ENCODE measurements at regions not wholly inside any gene's neighbourhood (a gene's known extent, or its start where the extent isn't known, plus 50 kb on each side); places are given as distances from the start of the nearest gene placed in this dataset.
A peak's percentile ranks its signal among the peaks of the same experiment; 100 is the strongest.

DNA sequence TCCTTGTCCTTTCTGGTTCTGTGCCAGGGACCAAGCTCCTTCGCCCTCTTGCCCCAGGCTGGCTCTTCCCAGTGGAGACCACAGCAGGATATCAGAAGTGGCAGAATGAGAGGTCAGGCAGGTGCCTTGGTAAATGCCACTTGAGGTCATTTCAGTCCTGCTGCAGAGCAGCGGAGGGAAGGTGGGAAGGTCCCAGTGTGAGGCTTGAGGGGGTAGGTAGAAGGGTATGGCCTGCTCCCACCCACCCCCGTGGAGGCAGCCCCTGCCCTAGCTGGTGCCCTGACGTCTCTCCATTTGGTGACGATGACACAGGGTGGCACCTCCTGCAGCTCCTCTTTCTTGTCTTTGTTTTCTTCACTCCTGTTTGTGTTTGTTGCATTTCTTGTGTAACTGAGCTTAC, 538.8 kb downstream of the TCERG1L start:
- peaks cover 0 to 13% of the 10 kb centered on the region in 2 donors for H3K4me1 ChIP-seq (replicated peaks in 1 of 2)
- ATAC-seq (replicated peaks in 6 of 8), result no peak
- no peak overlapping the region for H3K4me3 ChIP-seq
- WGBS, 10 experiments, result 17 to 75% (median 50%) methylated on average over 1 to 2 of the region's 5 CpGs; no CpG with 5 or more reads in 7 of the 10 experiments
- in situ Hi-C loops (cut with MboI; ENCODE audit: low pct_unique_long_range_greater_than_20kb in 2 of 9, low sequenced_read_pairs in 9 of 9, unreplicated experiment in 9 of 9), result no loop called here
- no peak overlapping the region for H3K27ac ChIP-seq

DNA sequence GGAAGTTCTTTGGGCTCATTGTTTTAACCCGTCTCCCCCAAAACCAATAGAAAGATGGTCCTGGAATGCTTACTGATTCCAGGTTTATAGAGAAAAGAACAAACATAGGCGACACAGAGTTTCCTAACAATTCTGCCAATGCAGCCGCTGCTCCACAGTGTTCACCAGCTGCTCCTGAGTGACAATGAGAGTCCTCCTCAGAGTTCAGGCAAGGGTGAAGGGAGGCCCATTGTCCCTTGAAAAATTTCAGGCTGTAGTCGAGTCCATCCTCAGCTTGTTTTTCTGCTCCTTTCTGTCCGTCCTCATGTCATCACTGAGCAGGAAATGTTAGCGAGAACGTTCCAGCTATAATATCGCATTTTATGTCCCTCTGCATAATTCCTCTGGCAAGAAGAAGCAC, 537.6 kb downstream of the TCERG1L start:
- Histone ChIP-seq H3K4me3 (no peak overlapping the region), H3K27ac (no peak overlapping the region), H3K4me1 (replicated peaks in 1 of 2) (peaks cover 0 to 13% of the 10 kb centered on the region in 2 donors)
- in situ Hi-C loops (cut with MboI; ENCODE audit: low pct_unique_long_range_greater_than_20kb in 2 of 9, low sequenced_read_pairs in 9 of 9, unreplicated experiment in 9 of 9), result no loop called here
- ATAC-seq (replicated peaks in 6 of 8), result peak in 1 of 8 experiments; percentile 31
- 0 to 100% (median 53%) methylated on average over 1 to 8 of the region's 8 CpGs for WGBS, 10 experiments

DNA sequence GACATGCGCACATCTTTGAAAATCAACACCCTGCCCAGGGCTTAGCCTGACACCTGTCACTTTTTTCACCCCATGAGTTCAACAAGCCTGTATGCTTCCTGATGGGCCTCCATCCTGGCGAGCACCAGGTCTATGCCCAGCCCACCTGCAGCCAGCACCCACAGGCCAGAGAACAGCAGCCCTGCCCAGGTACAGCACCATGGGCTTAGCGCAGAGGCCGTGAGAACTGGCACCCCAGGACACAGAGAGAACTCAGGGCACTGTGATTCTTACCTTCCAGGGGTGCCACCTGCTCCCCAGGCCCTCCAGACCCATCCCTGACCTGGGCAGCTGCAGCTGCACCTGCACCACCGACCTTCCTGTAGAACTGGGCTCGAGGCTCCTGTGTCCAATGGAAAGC, 536.6 kb downstream of the TCERG1L start:
- 0 to 81% (median 43%) methylated on average over 1 to 3 of the region's 6 CpGs; no CpG with 5 or more reads in 3 of the 10 experiments for WGBS, 10 experiments
- in situ Hi-C loops (cut with MboI; ENCODE audit: low pct_unique_long_range_greater_than_20kb in 2 of 9, low sequenced_read_pairs in 9 of 9, unreplicated experiment in 9 of 9), result no loop called here
- no peak for ATAC-seq (replicated peaks in 6 of 8)
- no peak overlapping the region for H3K4me3 ChIP-seq
- no peak overlapping the region for H3K27ac ChIP-seq
- peaks cover 0 to 13% of the 10 kb centered on the region in 2 donors for H3K4me1 ChIP-seq (replicated peaks in 1 of 2)

DNA sequence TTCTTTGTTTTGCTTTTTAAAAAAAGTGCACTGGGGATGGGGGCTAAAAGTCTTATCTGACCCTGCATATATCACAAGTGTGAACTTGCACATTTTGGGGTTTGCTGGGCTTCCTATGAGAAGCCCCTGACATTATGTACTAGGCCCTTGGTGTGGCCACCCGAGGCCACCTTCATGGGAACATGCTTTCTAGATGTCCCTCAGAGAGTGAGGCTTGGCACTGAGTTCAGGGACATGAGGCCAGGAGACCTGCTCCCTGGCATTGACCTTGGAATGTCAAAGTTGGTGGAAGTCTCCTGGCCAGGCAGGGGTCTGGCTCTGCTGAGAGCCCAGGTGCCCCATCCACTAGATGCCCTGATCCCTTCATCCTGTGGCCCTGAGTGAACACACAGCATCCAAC, 536.2 kb downstream of the TCERG1L start:
- WGBS, 10 experiments, result 0 to 86% (median 33%) methylated on average over 1 of the region's 1 CpG; no CpG with 5 or more reads in 7 of the 10 experiments
- in situ Hi-C loops (cut with MboI; ENCODE audit: low pct_unique_long_range_greater_than_20kb in 2 of 9, low sequenced_read_pairs in 9 of 9, unreplicated experiment in 9 of 9), result no loop called here
- peaks cover 0 to 13% of the 10 kb centered on the region in 2 donors for H3K4me1 ChIP-seq (replicated peaks in 1 of 2)
- H3K4me3 ChIP-seq, result no peak overlapping the region
- no peak for ATAC-seq (replicated peaks in 6 of 8)
- H3K27ac ChIP-seq, result no peak overlapping the region

DNA sequence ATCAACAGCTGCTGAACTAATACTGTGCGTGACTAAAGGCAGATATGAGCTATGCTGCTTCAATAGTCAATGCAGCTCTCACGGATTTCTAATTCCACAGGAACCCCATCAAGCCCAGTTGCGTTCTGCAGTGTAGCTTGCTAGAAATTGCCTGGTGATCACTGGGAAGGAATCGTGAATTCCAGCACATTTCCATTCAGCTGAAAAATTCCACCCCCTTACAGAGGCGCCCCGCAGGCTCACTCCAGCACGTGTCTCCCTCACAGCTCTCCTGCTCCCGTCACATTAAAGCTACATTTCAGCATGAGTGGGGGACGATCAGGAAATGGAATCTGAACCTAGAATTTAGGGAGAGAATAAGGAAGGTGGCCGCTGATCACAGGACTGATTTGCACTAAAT, 534.8 kb downstream of the TCERG1L start:
- in situ Hi-C loops (cut with MboI; ENCODE audit: low pct_unique_long_range_greater_than_20kb in 2 of 9, low sequenced_read_pairs in 9 of 9, unreplicated experiment in 9 of 9), result no loop called here
- Histone ChIP-seq H3K4me1 (replicated peaks in 1 of 2) (peaks cover 0 to 14% of the 10 kb centered on the region in 2 donors), H3K27ac (no peak overlapping the region), H3K4me3 (no peak overlapping the region)
- 5 to 100% (median 58%) methylated on average over 1 to 7 of the region's 10 CpGs; no CpG with 5 or more reads in 2 of the 10 experiments for WGBS, 10 experiments
- no peak for ATAC-seq (replicated peaks in 6 of 8)

DNA sequence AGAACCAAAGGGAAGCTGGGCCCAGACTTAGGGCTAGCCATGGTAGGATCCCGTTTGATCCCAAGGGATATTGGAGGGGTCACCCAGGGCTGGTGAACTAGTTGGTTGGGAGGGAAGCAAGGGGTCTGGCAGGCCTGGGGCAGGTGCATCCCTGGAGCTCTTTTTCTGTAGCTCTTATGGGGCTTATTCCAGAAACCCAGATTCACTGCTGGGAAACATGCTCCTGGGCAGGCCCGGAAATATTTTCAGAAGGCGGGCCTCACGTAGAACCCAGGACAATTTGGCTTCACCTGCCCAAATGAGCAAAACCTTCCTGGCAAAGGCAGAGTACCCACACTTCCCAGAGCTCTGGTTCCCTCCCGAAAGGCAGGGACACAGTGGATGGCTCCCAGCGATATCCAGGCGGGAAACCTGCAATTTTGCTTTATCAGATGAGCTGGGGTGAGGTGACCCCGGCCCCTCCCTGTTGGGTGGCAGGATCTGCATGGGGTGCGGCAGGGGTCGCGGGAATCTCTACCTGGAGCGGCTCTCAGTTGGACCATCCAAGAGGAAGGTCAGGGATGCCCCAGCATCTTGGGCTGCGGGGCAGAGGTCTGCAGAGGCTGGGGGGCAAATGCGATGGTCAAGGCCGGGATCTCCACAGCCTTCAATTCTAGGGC, 533.9 kb downstream of the TCERG1L start:
- Histone ChIP-seq H3K4me1 (replicated peaks in 1 of 2) (peaks cover 0 to 10% of the 10 kb centered on the region in 2 donors), H3K27ac (no peak overlapping the region), H3K4me3 (no peak overlapping the region)
- WGBS, 10 experiments, result 0 to 85% (median 63%) methylated on average over 1 to 8 of the region's 15 CpGs; no CpG with 5 or more reads in 4 of the 10 experiments
- in situ Hi-C loops (cut with MboI; ENCODE audit: low pct_unique_long_range_greater_than_20kb in 2 of 9, low sequenced_read_pairs in 9 of 9, unreplicated experiment in 9 of 9), result no loop called here
- no peak for ATAC-seq (replicated peaks in 6 of 8)

DNA sequence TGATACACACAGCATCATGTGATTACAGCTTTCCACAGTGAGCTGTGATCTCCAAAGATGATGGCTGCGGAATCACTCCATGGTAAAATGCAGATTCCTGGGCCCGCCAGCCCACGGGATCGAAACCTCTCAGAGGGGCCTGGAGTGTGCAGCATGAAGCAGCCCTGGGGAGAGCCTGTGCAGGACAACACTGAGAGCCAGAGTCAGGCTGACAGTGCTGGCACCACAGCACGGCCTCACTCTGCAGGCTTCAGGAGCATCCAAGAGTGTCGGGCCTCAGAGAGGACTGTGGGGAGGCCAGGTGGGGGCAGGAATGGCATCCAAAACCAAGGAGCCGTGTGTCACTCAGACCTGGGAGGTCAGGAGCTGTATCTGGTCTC, 533.4 kb downstream of the TCERG1L start:
- no peak overlapping the region for H3K27ac ChIP-seq
- no peak for ATAC-seq (replicated peaks in 6 of 8)
- H3K4me3 ChIP-seq, result no peak overlapping the region
- H3K4me1 ChIP-seq (replicated peaks in 1 of 2), result peaks cover 0 to 8% of the 10 kb centered on the region in 2 donors
- in situ Hi-C loops (cut with MboI; ENCODE audit: low pct_unique_long_range_greater_than_20kb in 2 of 9, low sequenced_read_pairs in 9 of 9, unreplicated experiment in 9 of 9), result no loop called here
- 0 to 100% (median 67%) methylated on average over 1 to 3 of the region's 7 CpGs; no CpG with 5 or more reads in 5 of the 10 experiments for WGBS, 10 experiments

DNA sequence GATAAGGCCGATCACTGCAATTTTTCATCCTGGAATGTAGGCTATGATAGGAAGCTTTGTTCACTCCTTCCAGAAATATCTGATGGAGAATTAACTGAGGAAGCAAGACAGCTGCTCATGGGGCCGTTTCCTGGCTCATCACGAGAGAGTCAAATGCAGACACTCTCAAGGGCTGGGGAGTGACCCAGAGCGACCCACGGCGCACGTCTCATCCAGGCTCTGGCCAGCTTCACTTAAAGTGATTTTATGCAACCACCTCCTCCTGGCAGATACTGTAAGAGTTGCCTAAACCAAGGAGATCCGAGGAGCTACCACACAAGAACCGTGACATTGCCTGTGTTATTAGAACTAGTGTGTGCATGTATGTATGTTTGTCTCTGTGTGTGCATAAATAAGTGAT, 530.8 kb downstream of the TCERG1L start:
- H3K27ac ChIP-seq, result no peak overlapping the region
- peak in 3 of 8 experiments; percentile 51 to 68 (median 61) for ATAC-seq (replicated peaks in 6 of 8)
- in situ Hi-C loops (cut with MboI; ENCODE audit: low pct_unique_long_range_greater_than_20kb in 2 of 9, low sequenced_read_pairs in 9 of 9, unreplicated experiment in 9 of 9), result no loop called here
- peaks cover 0 to 5% of the 10 kb centered on the region in 2 donors for H3K4me1 ChIP-seq (replicated peaks in 1 of 2)
- WGBS, 10 experiments, result 5 to 83% (median 38%) methylated on average over 1 to 8 of the region's 9 CpGs; no CpG with 5 or more reads in 2 of the 10 experiments
- no peak overlapping the region for H3K4me3 ChIP-seq

DNA sequence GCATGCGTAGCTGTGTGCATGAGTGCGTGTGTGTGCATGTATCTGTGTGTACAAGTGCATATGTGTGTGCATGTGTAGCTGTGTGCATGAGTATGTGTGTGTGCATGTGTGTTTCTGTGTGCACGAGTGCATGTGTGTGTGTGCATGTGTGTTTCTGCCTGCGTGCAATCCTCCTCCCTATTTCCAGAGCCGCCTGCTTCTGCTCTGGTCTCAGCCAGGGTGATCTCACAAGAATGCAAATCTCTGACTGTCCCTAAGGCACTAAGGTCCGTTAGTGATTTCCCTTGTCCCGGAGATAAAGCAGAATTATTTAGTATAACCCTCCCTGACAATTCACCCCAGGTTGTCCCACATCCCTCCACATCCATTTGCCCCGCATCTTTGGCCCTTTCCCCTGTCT, 530.3 kb downstream of the TCERG1L start:
- H3K4me3 ChIP-seq, result no peak overlapping the region
- 9 to 79% (median 24%) methylated on average over 1 to 5 of the region's 8 CpGs; no CpG with 5 or more reads in 3 of the 10 experiments for WGBS, 10 experiments
- in situ Hi-C loops (cut with MboI; ENCODE audit: low pct_unique_long_range_greater_than_20kb in 2 of 9, low sequenced_read_pairs in 9 of 9, unreplicated experiment in 9 of 9), result no loop called here
- ATAC-seq (replicated peaks in 6 of 8), result peak in 3 of 8 experiments; percentile 71 to 75 (median 73)
- H3K27ac ChIP-seq, result no peak overlapping the region
- H3K4me1 ChIP-seq (replicated peaks in 1 of 2), result peaks cover 0 to 5% of the 10 kb centered on the region in 2 donors

DNA sequence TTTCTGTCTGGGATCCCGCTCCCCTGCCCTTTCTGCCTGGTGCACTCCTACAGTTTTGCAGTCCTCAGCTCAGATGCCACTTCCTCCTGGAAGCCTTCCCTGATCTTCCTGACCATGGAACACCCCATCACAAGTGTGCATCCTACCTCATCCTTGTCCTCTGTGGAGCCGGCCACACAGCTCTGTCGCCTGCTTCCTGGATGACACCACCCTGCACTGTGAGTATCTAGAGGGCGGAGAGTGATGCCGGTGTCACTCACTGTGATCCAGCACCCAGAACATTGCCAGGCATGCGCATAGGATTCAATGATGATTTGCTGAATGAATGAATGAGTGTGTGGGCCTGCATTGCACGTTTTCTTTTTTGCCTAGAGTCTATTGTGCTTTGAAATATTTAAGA, 529.9 kb downstream of the TCERG1L start:
- Histone ChIP-seq H3K4me1 (replicated peaks in 1 of 2) (peaks cover 0 to 5% of the 10 kb centered on the region in 2 donors), H3K27ac (no peak overlapping the region), H3K4me3 (no peak overlapping the region)
- ATAC-seq (replicated peaks in 6 of 8), result peak in 3 of 8 experiments; percentile 55 to 63 (median 58)
- in situ Hi-C loops (cut with MboI; ENCODE audit: low pct_unique_long_range_greater_than_20kb in 2 of 9, low sequenced_read_pairs in 9 of 9, unreplicated experiment in 9 of 9), result no loop called here
- WGBS, 10 experiments, result 21 to 94% (median 58%) methylated on average over 1 to 7 of the region's 7 CpGs; no CpG with 5 or more reads in 2 of the 10 experiments

DNA sequence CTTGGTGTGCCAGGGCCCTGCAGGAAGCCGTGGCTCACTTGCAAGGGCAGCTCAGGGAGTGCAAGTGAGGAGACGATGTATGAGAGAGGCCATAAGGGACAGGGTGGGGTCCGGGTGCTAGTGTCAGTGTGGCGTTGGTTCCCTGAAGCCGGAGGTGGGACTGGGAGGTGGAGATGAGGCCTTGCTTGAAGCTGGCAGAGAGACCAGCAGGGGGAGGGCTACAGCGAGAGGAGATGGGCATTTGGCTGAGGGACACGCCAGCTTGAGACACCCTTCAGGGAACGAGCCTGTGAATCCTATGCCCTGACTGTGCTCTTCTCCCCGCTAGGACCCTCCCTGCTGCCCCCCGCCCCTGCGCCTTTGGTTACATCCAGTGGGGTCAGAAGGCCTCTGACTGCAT, 529.1 kb downstream of the TCERG1L start:
- Histone ChIP-seq H3K4me1 (replicated peaks in 1 of 2) (peaks cover 0 to 11% of the 10 kb centered on the region in 2 donors), H3K27ac (no peak overlapping the region), H3K4me3 (no peak overlapping the region)
- in situ Hi-C loops (cut with MboI; ENCODE audit: low pct_unique_long_range_greater_than_20kb in 2 of 9, low sequenced_read_pairs in 9 of 9, unreplicated experiment in 9 of 9), result no loop called here
- ATAC-seq (replicated peaks in 6 of 8), result no peak
- WGBS, 10 experiments, result 0 to 77% (median 18%) methylated on average over 1 to 6 of the region's 11 CpGs; no CpG with 5 or more reads in 6 of the 10 experiments

DNA sequence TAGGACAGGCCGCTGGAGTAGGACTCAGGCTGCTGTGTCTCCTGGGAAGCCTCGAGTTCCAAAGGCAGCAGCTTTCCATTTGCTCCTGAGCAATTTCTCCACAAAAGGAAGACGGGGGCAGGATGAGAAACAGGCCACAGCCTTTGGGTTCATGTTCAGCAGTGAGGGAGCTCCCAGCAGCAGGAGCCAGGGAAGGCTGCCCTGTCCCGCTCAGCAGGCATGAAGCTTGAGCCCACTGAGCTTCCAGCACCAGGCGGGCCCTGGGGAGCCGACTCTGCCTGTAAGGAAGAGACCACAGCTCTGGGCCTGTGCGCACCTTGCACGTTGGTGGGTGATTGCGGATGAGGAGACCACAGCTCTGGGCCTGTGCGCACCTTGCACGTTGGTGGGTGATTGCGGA, 527.2 kb downstream of the TCERG1L start:
- Histone ChIP-seq H3K4me1 (replicated peaks in 1 of 2) (peaks cover 0 to 12% of the 10 kb centered on the region in 2 donors), H3K4me3 (no peak overlapping the region), H3K27ac (no peak overlapping the region)
- ATAC-seq (replicated peaks in 6 of 8), result no peak
- in situ Hi-C loops (cut with MboI; ENCODE audit: low pct_unique_long_range_greater_than_20kb in 2 of 9, low sequenced_read_pairs in 9 of 9, unreplicated experiment in 9 of 9), result no loop called here
- WGBS, 10 experiments, result 0 to 83% (median 40%) methylated on average over 1 to 4 of the region's 12 CpGs; no CpG with 5 or more reads in 3 of the 10 experiments

DNA sequence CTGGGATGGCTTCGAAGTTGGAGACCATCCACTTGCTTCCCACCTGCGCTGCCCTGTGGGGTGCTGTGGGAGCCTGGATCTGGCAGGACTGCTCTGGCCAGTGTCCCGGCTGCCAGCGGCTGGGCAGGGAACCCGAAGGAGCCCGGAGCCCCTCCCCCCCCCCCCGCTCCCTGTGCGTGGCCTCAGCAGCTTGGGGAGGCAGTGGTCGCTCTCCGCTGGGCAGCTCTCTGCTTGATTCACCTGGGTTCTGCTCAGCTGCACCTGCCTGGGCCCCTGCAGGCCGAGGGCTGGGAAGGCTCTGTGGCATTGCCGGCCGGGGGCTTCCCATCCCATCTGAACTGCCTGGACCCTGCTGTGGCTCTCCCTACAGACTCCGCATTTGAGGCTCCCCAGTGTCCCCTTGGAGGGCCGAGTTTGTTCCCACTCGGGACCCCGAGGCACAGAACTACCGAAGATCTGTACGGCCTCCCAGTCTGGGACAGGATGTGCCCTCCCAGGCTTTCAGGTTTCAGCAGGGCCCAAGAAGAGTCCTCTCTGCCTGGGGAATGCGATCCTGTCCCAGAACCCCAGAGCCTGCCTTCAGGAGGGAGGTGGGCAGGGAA, 525.1 kb downstream of the TCERG1L start:
- Histone ChIP-seq H3K4me1 (replicated peaks in 1 of 2) (peaks cover 0 to 7% of the 10 kb centered on the region in 2 donors), H3K4me3 (no peak overlapping the region)
- in situ Hi-C loops (cut with MboI; ENCODE audit: low pct_unique_long_range_greater_than_20kb in 2 of 9, low sequenced_read_pairs in 9 of 9, unreplicated experiment in 9 of 9), result no loop called here

More for the DNA sequence above, 525.1 kb downstream of the TCERG1L start:
- ATAC-seq (replicated peaks in 6 of 8), result no peak
- H3K27ac ChIP-seq, result no peak overlapping the region
- WGBS, 10 experiments, result 60 to 100% (median 73%) methylated on average over 1 to 5 of the region's 20 CpGs; no CpG with 5 or more reads in 5 of the 10 experiments
